ENCODE measurements at regions not wholly inside any gene's neighbourhood (a gene's known extent, or its start where the extent isn't known, plus 50 kb on each side); places are given as distances from the start of the nearest gene placed in this dataset.

DNA sequence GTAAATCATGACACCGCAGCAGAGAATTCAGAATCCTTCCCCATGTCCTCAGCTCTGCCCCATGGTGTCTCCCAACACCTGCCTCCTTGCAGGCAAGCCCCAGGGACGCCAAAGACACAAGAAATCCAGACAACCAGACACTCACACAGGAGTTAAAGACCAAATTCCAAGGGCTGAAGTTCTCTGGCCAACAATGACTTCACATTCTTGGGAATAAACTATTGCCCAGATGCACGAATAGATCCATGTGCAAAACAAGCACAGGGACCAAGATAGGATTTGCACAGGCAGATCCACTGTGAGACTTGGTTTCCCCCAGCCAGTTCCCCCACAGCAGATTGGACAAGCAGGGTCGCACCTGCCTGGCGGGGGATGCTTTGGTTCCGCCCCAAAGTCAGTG, 246.7 kb downstream of the SOD2 start:
- Histone ChIP-seq H3K36me3 (ENCODE audit: low read length) (no peaks in the 10 kb centered on the region), H4K20me1 (ENCODE audit: low read depth, low read length) (no peaks in the 10 kb centered on the region), H3K4me2 (ENCODE audit: low read depth, low read length, poor library complexity, severe bottlenecking) (no peak overlapping the region), H3K9ac (ENCODE audit: low read length) (no peak overlapping the region), H3K9me2 (replicated peaks; ENCODE audit: insufficient read depth, low read length) (no peaks in the 10 kb centered on the region), H3K27ac (ENCODE audit: low read depth, low read length) (no peak overlapping the region), H3K79me2 (ENCODE audit: insufficient read depth, low read length) (no peaks in the 10 kb centered on the region), H3F3A (ENCODE audit: insufficient read depth) (no peaks in the 10 kb centered on the region), H3K27me3 (ENCODE audit: low read length) (no peaks in the 10 kb centered on the region), H2AFZ (ENCODE audit: low read depth, low read length, severe bottlenecking) (no peak overlapping the region), H3K4me3 (ENCODE audit: insufficient read depth, low read length, poor library complexity, severe bottlenecking) (no peak overlapping the region), H3K9me3 (ENCODE audit: insufficient read depth, low read length) (no peaks in the 10 kb centered on the region)
- no peak for TF ChIP-seq EZH2phosphoT487 (conservative IDR thresholded peaks at IDR 0.05; ENCODE audit: low read length)
- TF ChIP-seq, protein P1, sequence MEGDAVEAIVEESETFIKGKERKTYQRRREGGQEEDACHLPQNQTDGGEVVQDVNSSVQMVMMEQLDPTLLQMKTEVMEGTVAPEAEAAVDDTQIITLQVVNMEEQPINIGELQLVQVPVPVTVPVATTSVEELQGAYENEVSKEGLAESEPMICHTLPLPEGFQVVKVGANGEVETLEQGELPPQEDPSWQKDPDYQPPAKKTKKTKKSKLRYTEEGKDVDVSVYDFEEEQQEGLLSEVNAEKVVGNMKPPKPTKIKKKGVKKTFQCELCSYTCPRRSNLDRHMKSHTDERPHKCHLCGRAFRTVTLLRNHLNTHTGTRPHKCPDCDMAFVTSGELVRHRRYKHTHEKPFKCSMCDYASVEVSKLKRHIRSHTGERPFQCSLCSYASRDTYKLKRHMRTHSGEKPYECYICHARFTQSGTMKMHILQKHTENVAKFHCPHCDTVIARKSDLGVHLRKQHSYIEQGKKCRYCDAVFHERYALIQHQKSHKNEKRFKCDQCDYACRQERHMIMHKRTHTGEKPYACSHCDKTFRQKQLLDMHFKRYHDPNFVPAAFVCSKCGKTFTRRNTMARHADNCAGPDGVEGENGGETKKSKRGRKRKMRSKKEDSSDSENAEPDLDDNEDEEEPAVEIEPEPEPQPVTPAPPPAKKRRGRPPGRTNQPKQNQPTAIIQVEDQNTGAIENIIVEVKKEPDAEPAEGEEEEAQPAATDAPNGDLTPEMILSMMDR (IDR thresholded peaks at IDR 0.05; ENCODE audit: insufficient read depth, low read length, poor library complexity, severe bottlenecking): no peak

GRCh38 chr6:159445351-159445750, 247.7 kb downstream of the SOD2 start:
- Histone ChIP-seq H3K27ac (ENCODE audit: low read depth, low read length) (no peak overlapping the region), H3K27me3 (ENCODE audit: low read length) (no peaks in the 10 kb centered on the region), H3K9me3 (ENCODE audit: insufficient read depth, low read length) (no peaks in the 10 kb centered on the region)

DNA sequence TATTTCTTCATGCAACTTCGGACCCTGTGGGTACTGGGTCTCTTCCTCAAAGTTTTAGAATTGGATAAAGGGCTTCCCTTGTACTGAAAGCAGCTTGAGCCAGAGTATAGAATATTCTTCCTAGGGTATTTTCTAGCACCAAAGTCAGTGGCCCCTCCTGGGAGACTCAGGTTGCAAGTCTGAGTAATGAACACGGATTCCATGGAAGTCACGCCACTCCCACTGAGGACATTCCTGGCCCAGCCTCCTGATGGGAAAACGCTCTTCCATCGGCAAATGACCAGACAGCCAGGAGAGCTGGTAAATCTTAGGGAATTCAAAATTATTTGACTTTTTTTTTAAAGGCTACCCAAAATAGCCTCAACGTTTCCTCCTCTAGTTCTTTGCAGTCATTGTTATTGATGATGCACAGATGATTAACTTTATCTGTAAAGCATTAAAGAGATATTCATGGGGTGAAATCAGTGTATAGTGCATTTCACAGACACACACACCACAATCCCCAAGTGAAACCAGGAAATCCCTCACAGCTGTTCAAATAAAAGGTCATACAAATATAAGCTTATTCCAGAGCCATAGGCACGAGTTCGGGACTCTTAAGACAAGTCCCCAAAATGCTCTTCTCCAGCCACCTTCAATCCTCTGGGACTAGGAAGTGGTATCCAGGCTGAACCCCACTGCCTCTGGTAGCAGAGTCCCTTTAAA, 248.8 kb downstream of the SOD2 start:
- Histone ChIP-seq H3K9me3 (ENCODE audit: insufficient read depth, low read length) (no peaks in the 10 kb centered on the region), H3K79me2 (ENCODE audit: insufficient read depth, low read length) (no peaks in the 10 kb centered on the region), H3K27ac (ENCODE audit: low read depth, low read length) (no peak overlapping the region), H3K36me3 (ENCODE audit: low read length) (no peaks in the 10 kb centered on the region), H3K9me2 (replicated peaks; ENCODE audit: insufficient read depth, low read length) (no peaks in the 10 kb centered on the region), H3F3A (ENCODE audit: insufficient read depth) (no peaks in the 10 kb centered on the region), H3K9ac (ENCODE audit: low read length) (no peak overlapping the region), H3K4me3 (ENCODE audit: insufficient read depth, low read length, poor library complexity, severe bottlenecking) (no peak overlapping the region), H2AFZ (ENCODE audit: low read depth, low read length, severe bottlenecking) (no peak overlapping the region), H3K27me3 (ENCODE audit: low read length) (no peaks in the 10 kb centered on the region), H3K4me2 (ENCODE audit: low read depth, low read length, poor library complexity, severe bottlenecking) (no peak overlapping the region), H4K20me1 (ENCODE audit: low read depth, low read length) (no peaks in the 10 kb centered on the region)
- TF ChIP-seq EZH2phosphoT487 (conservative IDR thresholded peaks at IDR 0.05; ENCODE audit: low read length): no peak
- TF ChIP-seq, protein P1 (IDR thresholded peaks at IDR 0.05; ENCODE audit: insufficient read depth, low read length, poor library complexity, severe bottlenecking): no peak

More at GRCh38 chr6:159445351-159445750, 247.7 kb downstream of the SOD2 start:
- H3F3A ChIP-seq (ENCODE audit: insufficient read depth): no peaks in the 10 kb centered on the region
- H3K36me3 ChIP-seq (ENCODE audit: low read length): no peaks in the 10 kb centered on the region
- no peaks in the 10 kb centered on the region for H3K9me2 ChIP-seq (replicated peaks; ENCODE audit: insufficient read depth, low read length)
- no peak overlapping the region for H3K4me3 ChIP-seq (ENCODE audit: insufficient read depth, low read length, poor library complexity, severe bottlenecking)
- no peak overlapping the region for H3K4me2 ChIP-seq (ENCODE audit: low read depth, low read length, poor library complexity, severe bottlenecking)
- no peaks in the 10 kb centered on the region for H3K79me2 ChIP-seq (ENCODE audit: insufficient read depth, low read length)
- no peaks in the 10 kb centered on the region for H4K20me1 ChIP-seq (ENCODE audit: low read depth, low read length)
- no peak overlapping the region for H2AFZ ChIP-seq (ENCODE audit: low read depth, low read length, severe bottlenecking)
- no peak overlapping the region for H3K9ac ChIP-seq (ENCODE audit: low read length)
- TF ChIP-seq, protein P1 (IDR thresholded peaks at IDR 0.05; ENCODE audit: insufficient read depth, low read length, poor library complexity, severe bottlenecking): no peak

Data from SU-DHL-6 (cell line).